Right lobe of liver (tissue), 6 donors: ENCODE measurements at regions not wholly inside any gene's neighbourhood (a gene's known extent, or its start where the extent isn't known, plus 50 kb on each side); places are given as distances from the start of the nearest gene placed in this dataset.
"Not testable (repeated sequence)": the region's sequence is repeated elsewhere in the genome, so short reads cannot be mapped to it uniquely, and the experiment has no call there.

Source experiments
- ATAC-seq, 4 donors: fragments of 200-7000 bp; cut with Tn5 transposase; one replicate each; pipeline ENCODE4 v1.9.1; 2020; ENCODE audit warnings: mild to moderate bottlenecking in 4 of 4, moderate library complexity in 4 of 4
- DNase-seq, 3 donors: peaks; one replicate each; pipeline ENCODE4 v3.0.0-alpha.2; 2020
- H3K27ac ChIP-seq, 3 donors: fragments of 200-600 bp; one replicate each; pipeline ENCODE4 v1.8.0; 2022
- H3K27me3 ChIP-seq, 2 donors: fragments of 200-600 bp; one replicate each; pipeline ENCODE4 v1.8.0; 2022
- H3K36me3 ChIP-seq, 4 donors: fragments of 200-600 bp; sonication (generic) in 1 of 4; one replicate each; pipeline versions ENCODE4 v1.5.1 to v1.8.0; 2017 to 2022; ENCODE audit warnings: control low read depth in 1 of 4
- H3K4me1 ChIP-seq, 4 donors: fragments of 200-600 bp; sonication (generic) in 1 of 4; one replicate each; pipeline versions ENCODE4 v1.5.1 to v1.8.0; 2017 to 2022; ENCODE audit warnings: control low read depth in 1 of 4
- H3K4me3 ChIP-seq, 3 donors: fragments of 200-600 bp; one replicate each; pipeline ENCODE4 v1.8.0; 2022
- H3K9me3 ChIP-seq, 4 donors: fragments of 200-600 bp; sonication (generic) in 1 of 4; one replicate each; pipeline versions ENCODE4 v1.5.1 to v1.8.0; 2017 to 2022; ENCODE audit warnings: control low read depth in 1 of 4
- WGBS: methylation state at CpG from one replicate; pipeline ENCODE4 v1.1.6; 2018; ENCODE audit warnings: low coverage, low lambda C conversion rate; ENCODE audit not compliant: insufficient coverage; ENCODE audit errors: missing lambda C conversion rate; 5-methylcytosine and 5-hydroxymethylcytosine counted together
- intact Hi-C, 2 donors: fragments of 100-400 bp; cut with DNase I; formaldehyde crosslinking; loops; one replicate each; pipeline versions ENCODE4 v1.11.2 to v1.14.1; 2022
- donor health status: DM: no; HTN: yes; CAD: no.
- donor health status: DM: no; HTN: no; CAD: no.
- donor health status: DM: no; HTN: no; CAD: no.
- donor health status: DM: no; HTN: yes; CAD: no.
- donor health status: DM: no; HTN: yes; CAD: no.

GRCh38 chr17:20666689-20667088 is 87.2 kb downstream of the CDRT15L2 start:
- DNase-seq, H3K4me3 ChIP-seq, H3K36me3 ChIP-seq, intact Hi-C loops, H3K4me1 ChIP-seq, H3K27ac ChIP-seq, H3K27me3 ChIP-seq, H3K9me3 ChIP-seq: not testable (repeated sequence)
- 85% methylated on average over 5 of the region's 6 CpGs for WGBS
- peak in 1 of 4 donors; percentile 25 for ATAC-seq

- H3K9me3 ChIP-seq, intact Hi-C loops, H3K36me3 ChIP-seq, ATAC-seq, H3K4me3 ChIP-seq, H3K27ac ChIP-seq, H3K4me1 ChIP-seq, H3K27me3 ChIP-seq, DNase-seq: not testable (repeated sequence)
- 49% methylated on average over 2 of the region's 2 CpGs for WGBS
Measured at GRCh38 chr17:20667712-20668111, 88.2 kb downstream of the CDRT15L2 start.

GRCh38 chr17:20668316-20668715 is 88.8 kb downstream of the CDRT15L2 start:
- H3K27ac ChIP-seq, H3K4me3 ChIP-seq, intact Hi-C loops, H3K9me3 ChIP-seq, DNase-seq, H3K4me1 ChIP-seq, ATAC-seq, H3K36me3 ChIP-seq, H3K27me3 ChIP-seq: not testable (repeated sequence)
- 60% methylated on average over 4 of the region's 4 CpGs for WGBS

- intact Hi-C loops, ATAC-seq: not testable (repeated sequence)
Measured at GRCh38 chr17:20668868-20669267, 89.3 kb downstream of the CDRT15L2 start.

GRCh38 chr17:20670506-20670905 is 91.0 kb downstream of the CDRT15L2 start:
- H3K27me3 ChIP-seq, intact Hi-C loops, H3K4me3 ChIP-seq, ATAC-seq, H3K9me3 ChIP-seq, H3K4me1 ChIP-seq, H3K27ac ChIP-seq, H3K36me3 ChIP-seq, DNase-seq: not testable (repeated sequence)
- WGBS = no CpG with 5 or more reads among the region's 3 CpGs

More at GRCh38 chr17:20668868-20669267, 89.3 kb downstream of the CDRT15L2 start:
- H3K27me3 ChIP-seq, H3K27ac ChIP-seq, H3K9me3 ChIP-seq, H3K4me3 ChIP-seq, H3K36me3 ChIP-seq, H3K4me1 ChIP-seq, DNase-seq: not testable (repeated sequence)

- 29% methylated on average over 1 of the region's 2 CpGs for WGBS
- H3K4me1 ChIP-seq, H3K27me3 ChIP-seq, ATAC-seq, intact Hi-C loops, H3K4me3 ChIP-seq, H3K36me3 ChIP-seq, DNase-seq, H3K27ac ChIP-seq, H3K9me3 ChIP-seq: not testable (repeated sequence)
Measured at GRCh38 chr17:20674374-20674773, 94.8 kb downstream of the CDRT15L2 start.

- 38% methylated on average over 2 of the region's 2 CpGs for WGBS
- intact Hi-C loops = not testable (repeated sequence)
Measured at GRCh38 chr17:20675707-20676106, 96.2 kb downstream of the CDRT15L2 start.

GRCh38 chr17:20676656-20677055 is 97.1 kb downstream of the CDRT15L2 start:
- H3K27ac ChIP-seq = not testable (repeated sequence)

More at GRCh38 chr17:20675707-20676106, 96.2 kb downstream of the CDRT15L2 start:
- H3K27ac ChIP-seq, H3K36me3 ChIP-seq, H3K27me3 ChIP-seq, H3K9me3 ChIP-seq, H3K4me3 ChIP-seq, H3K4me1 ChIP-seq, DNase-seq, ATAC-seq: not testable (repeated sequence)

GRCh38 chr17:20677469-20677868 is 97.9 kb downstream of the CDRT15L2 start:
- H3K36me3 ChIP-seq, DNase-seq, H3K27ac ChIP-seq, intact Hi-C loops, H3K4me1 ChIP-seq, H3K9me3 ChIP-seq, ATAC-seq, H3K27me3 ChIP-seq, H3K4me3 ChIP-seq: not testable (repeated sequence)
- WGBS = 59% methylated on average over 8 of the region's 8 CpGs

More at GRCh38 chr17:20676656-20677055, 97.1 kb downstream of the CDRT15L2 start:
- H3K27me3 ChIP-seq, ATAC-seq, DNase-seq, H3K4me3 ChIP-seq, H3K9me3 ChIP-seq, intact Hi-C loops, H3K4me1 ChIP-seq, H3K36me3 ChIP-seq: not testable (repeated sequence)
- no CpG with 5 or more reads among the region's 1 CpG for WGBS

GRCh38 chr17:20678424-20678823 is 98.9 kb downstream of the CDRT15L2 start:
- H3K36me3 ChIP-seq, H3K27me3 ChIP-seq, H3K27ac ChIP-seq, intact Hi-C loops, H3K9me3 ChIP-seq, DNase-seq, ATAC-seq, H3K4me1 ChIP-seq, H3K4me3 ChIP-seq: not testable (repeated sequence)
- 45% methylated on average over 5 of the region's 5 CpGs for WGBS

GRCh38 chr17:20681746-20682722 is 102.5 kb downstream of the CDRT15L2 start:
- ATAC-seq, H3K27me3 ChIP-seq, H3K27ac ChIP-seq, intact Hi-C loops, H3K4me1 ChIP-seq, H3K36me3 ChIP-seq, DNase-seq, H3K4me3 ChIP-seq, H3K9me3 ChIP-seq: not testable (repeated sequence)
- 67% methylated on average over 5 of the region's 8 CpGs for WGBS
